ENCODE measurements at regions not wholly inside any gene's neighbourhood (a gene's known extent, or its start where the extent isn't known, plus 50 kb on each side); places are given as distances from the start of the nearest gene placed in this dataset.
"Not testable (repeated sequence)": the region's sequence is repeated elsewhere in the genome, so short reads cannot be mapped to it uniquely, and the experiment has no call there.

DNA sequence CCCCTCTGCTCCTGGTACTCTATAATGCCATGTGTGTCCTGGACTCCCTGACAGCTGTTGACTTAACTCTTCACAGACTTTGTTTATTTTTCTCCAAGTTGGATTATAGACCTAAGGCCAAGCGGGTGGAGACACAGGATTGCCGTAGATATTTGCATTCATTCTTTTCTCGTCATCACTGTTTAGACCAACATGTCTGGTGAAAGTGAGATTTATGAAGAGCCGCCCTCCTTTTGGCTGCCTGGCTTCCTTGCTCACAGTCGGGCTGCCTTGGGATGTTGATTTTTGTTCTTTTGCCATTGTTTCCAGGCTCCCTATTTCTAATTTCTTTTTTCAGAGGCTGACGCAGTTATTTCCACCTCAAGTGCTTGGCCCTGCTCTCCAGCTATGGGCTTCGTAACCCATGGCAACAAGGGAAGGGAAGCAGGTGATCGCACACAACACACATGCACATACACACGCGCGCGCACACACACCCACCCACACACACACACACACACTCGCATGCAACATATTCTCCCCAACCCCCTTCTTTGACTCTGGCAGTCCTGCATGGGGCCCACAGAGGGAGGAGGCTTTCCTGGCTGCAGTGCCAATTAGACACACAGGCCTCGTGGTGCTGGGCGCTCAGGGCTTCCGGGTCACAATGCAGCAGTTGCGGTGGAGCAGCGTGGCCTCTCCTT, 296.5 kb downstream of the MTX2 start:
- Mint-ChIP-seq H3K27me3 (peaks cover 20% of the 10 kb centered on the region), H3K4me1 (peaks cover 0 to 1% (median 0%) of the 10 kb centered on the region in 3 donors), H3K4me3 (no peak overlapping the region), H3K9me3 (no peaks in the 10 kb centered on the region), H3K36me3 (no peaks in the 10 kb centered on the region), H3K27ac (no peak overlapping the region)

- H3K27me3 Mint-ChIP-seq = peaks cover 20% of the 10 kb centered on the region
- peaks cover 0 to 1% (median 0%) of the 10 kb centered on the region in 3 donors for H3K4me1 Mint-ChIP-seq
- H3K27ac Mint-ChIP-seq = no peak overlapping the region
- H3K9me3 Mint-ChIP-seq = no peaks in the 10 kb centered on the region
- H3K36me3 Mint-ChIP-seq = no peaks in the 10 kb centered on the region
- H3K4me3 Mint-ChIP-seq = no peak overlapping the region
Observed at GRCh38 chr2:176566496-176566895, 297.3 kb downstream of the MTX2 start.

- Mint-ChIP-seq H3K27ac (no peak overlapping the region), H3K27me3 (peaks cover 20% of the 10 kb centered on the region), H3K9me3 (no peaks in the 10 kb centered on the region), H3K4me1 (peaks cover 0 to 1% (median 0%) of the 10 kb centered on the region in 3 donors), H3K36me3 (no peaks in the 10 kb centered on the region), H3K4me3 (no peak overlapping the region)
Observed at GRCh38 chr2:176566961-176567360, 297.7 kb downstream of the MTX2 start.

DNA sequence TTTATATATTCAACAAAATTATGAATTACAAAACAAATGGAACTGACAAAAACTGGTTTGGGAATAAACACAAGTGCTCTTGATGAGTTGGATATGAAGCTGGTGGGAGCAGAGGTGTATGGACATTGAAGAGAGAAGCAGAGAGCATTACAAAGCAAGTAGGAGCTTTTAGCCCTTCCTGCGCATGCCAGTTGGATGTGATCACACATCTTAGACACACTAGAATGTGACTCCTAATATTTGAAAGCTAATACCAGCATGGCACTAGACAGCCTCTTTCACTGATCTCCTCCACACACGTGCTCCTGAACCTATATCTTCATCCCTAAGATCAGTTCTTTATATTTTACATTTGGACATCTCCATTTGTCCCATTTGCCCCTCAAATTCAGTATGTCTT, 298.1 kb downstream of the MTX2 start:
- no peaks in the 10 kb centered on the region for H3K9me3 Mint-ChIP-seq
- no peak overlapping the region for H3K27ac Mint-ChIP-seq
- no peaks in the 10 kb centered on the region for H3K36me3 Mint-ChIP-seq
- H3K4me3 Mint-ChIP-seq = no peak overlapping the region
- H3K4me1 Mint-ChIP-seq = peaks cover 0 to 1% (median 0%) of the 10 kb centered on the region in 3 donors
- H3K27me3 Mint-ChIP-seq = peaks cover 20% of the 10 kb centered on the region

- no peak overlapping the region for H3K27ac Mint-ChIP-seq
- H3K4me1 Mint-ChIP-seq = peaks cover 0 to 1% (median 0%) of the 10 kb centered on the region in 3 donors
- H3K27me3 Mint-ChIP-seq = peaks cover 12% of the 10 kb centered on the region
Observed at GRCh38 chr2:176569574-176569973, 300.3 kb downstream of the MTX2 start.

GRCh38 chr2:176573612-176574483, 304.6 kb downstream of the MTX2 start:
- Mint-ChIP-seq H3K27ac (no peak overlapping the region), H3K27me3 (peaks cover 6% of the 10 kb centered on the region), H3K36me3 (no peaks in the 10 kb centered on the region), H3K9me3 (peaks cover 0 to 6% (median under 1%) of the 10 kb centered on the region in 3 donors), H3K4me1 (no peaks in the 10 kb centered on the region), H3K4me3 (no peak overlapping the region)

More at GRCh38 chr2:176569574-176569973, 300.3 kb downstream of the MTX2 start:
- no peaks in the 10 kb centered on the region for H3K36me3 Mint-ChIP-seq
- H3K4me3 Mint-ChIP-seq = no peak overlapping the region
- no peaks in the 10 kb centered on the region for H3K9me3 Mint-ChIP-seq

DNA sequence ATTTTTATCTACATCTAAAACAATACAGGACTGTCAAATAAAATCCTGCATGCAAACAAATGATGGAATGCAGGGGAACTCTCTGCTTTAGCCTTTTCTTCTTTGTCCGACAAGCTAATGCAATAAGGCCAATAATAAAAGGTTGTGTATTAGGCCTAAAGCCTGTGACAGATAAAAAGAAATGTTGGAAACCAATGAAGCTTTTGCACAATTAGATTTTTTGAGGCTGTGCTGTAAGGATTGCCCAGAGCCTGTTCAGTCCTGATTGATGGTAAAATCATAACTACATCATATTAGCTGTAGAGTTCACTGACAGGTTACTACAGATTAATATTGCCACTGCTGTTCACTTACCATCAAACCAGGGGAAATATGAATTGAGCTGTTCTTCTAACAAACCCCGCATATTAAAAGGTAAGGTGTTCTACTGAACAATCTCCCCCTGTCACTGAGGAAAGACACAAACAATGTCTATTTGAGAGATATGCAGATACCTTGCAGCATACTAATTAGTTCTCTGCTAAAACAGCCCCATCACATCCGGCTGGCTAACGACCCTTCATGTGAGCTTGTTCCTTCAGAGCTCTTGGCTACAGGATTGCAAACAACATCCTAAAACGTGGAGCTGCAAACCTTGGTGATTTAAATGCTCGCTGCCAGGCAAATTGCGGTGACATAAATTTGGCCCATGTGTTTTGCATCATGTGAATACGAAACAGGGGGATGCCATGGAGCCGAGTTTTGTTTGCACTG, 305.4 kb downstream of the MTX2 start:
- Mint-ChIP-seq H3K27me3 (peaks cover 5% of the 10 kb centered on the region), H3K4me1 (no peaks in the 10 kb centered on the region), H3K9me3 (peaks cover 0 to 6% (median 4%) of the 10 kb centered on the region in 3 donors), H3K36me3 (no peaks in the 10 kb centered on the region), H3K4me3 (no peak overlapping the region), H3K27ac (no peak overlapping the region)

- Mint-ChIP-seq H3K27ac (no peak overlapping the region), H3K27me3 (peaks cover 5% of the 10 kb centered on the region), H3K36me3 (no peaks in the 10 kb centered on the region), H3K4me3 (no peak overlapping the region), H3K9me3 (peaks cover 0 to 6% (median 4%) of the 10 kb centered on the region in 3 donors), H3K4me1 (no peaks in the 10 kb centered on the region)
Observed at GRCh38 chr2:176575237-176575744, 306.0 kb downstream of the MTX2 start.

DNA sequence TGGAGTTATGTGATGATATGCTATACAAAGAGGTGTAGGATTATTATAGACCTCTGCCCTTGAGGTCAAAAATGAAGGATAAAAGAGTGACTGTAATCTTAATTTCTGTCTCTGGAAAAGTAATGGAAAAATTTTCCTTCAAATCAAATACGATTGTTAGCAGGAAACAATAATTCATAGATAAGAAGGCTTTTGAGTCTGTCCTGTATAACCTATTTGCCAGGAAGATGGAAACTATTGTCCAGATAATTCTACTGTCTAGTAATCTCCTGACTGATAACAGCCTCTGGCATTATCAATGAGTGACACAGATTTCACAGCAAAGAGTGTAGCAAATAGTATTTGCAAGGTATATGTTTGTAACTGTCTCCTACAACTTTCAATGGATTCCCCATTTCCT, 307.8 kb downstream of the MTX2 start:
- Mint-ChIP-seq H3K9me3 (peaks cover 0 to 6% (median 4%) of the 10 kb centered on the region in 3 donors), H3K4me3 (no peak overlapping the region), H3K27me3 (peaks cover 5% of the 10 kb centered on the region), H3K4me1 (no peaks in the 10 kb centered on the region), H3K27ac (no peak overlapping the region), H3K36me3 (no peaks in the 10 kb centered on the region)

- not testable (repeated sequence) for H3K36me3 Mint-ChIP-seq, H3K27me3 Mint-ChIP-seq, H3K4me3 Mint-ChIP-seq, H3K4me1 Mint-ChIP-seq, H3K9me3 Mint-ChIP-seq
- peak overlapping the region in 1 of 3 donors; percentile 25 for H3K27ac Mint-ChIP-seq
Observed at GRCh38 chr2:176578292-176578691, 309.1 kb downstream of the MTX2 start.

DNA sequence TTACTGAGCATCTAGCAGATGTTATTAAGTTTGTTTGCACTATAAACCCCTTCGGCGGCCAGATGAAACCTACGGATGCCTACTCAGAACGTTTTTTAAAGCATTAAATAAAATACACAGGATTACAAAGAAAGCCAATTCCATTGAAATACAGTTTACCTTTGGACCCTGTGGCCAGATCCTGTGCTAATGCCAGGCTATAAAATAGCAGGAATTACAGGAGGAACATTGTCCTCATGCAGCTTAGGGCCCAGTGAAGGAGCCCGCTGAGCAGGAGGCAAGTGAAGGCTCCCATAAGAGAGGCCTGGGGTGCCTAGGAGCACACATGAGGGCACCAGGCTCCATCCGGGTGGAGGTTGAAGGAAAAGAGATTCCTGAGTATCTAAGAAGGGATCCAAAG, 310.4 kb downstream of the MTX2 start:
- peaks cover 5% of the 10 kb centered on the region for H3K27me3 Mint-ChIP-seq
- H3K36me3 Mint-ChIP-seq = no peaks in the 10 kb centered on the region
- H3K9me3 Mint-ChIP-seq = peaks cover 0 to 6% (median 4%) of the 10 kb centered on the region in 3 donors
- no peak overlapping the region for H3K4me3 Mint-ChIP-seq
- H3K4me1 Mint-ChIP-seq = no peaks in the 10 kb centered on the region
- peak overlapping the region in 1 of 3 donors; percentile 17 for H3K27ac Mint-ChIP-seq

DNA sequence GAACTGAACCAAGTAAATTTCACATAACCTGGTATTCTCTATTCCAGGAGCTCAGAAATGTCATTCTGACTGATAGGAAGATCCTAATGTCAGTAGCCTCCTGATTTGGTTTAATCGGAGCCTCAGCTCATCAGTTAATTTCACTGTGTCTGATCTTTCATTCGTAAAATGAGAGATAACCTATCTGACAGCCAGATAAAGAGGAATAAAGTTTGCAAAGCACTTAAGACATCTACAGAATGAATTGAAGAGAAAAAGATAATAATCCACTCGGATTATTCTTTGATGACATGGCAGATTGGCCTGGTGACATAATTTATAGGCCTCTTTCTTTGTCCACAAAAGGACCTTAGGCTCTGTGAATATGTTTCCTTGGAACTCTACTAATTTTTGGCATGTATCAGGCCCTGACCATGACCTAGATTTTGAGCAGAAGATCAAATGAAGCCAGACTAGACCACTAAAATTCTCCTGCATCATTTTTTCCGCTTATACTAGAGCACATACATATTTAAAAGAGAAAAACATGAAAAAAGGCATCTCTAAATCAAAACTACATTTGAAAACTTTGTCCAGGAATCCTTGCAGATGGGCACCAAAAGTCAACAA, 312.4 kb downstream of the MTX2 start:
- no peak overlapping the region for H3K4me3 Mint-ChIP-seq
- H3K9me3 Mint-ChIP-seq = peaks cover 0 to 6% (median 4%) of the 10 kb centered on the region in 3 donors
- no peak overlapping the region for H3K27ac Mint-ChIP-seq
- no peaks in the 10 kb centered on the region for H3K36me3 Mint-ChIP-seq
- no peaks in the 10 kb centered on the region for H3K4me1 Mint-ChIP-seq
- H3K27me3 Mint-ChIP-seq = peaks cover 3% of the 10 kb centered on the region

GRCh38 chr2:176582176-176582575, 312.9 kb downstream of the MTX2 start:
- Mint-ChIP-seq H3K9me3 (peaks cover 0 to 6% (median 4%) of the 10 kb centered on the region in 3 donors), H3K4me1 (no peaks in the 10 kb centered on the region), H3K36me3 (no peaks in the 10 kb centered on the region), H3K27me3 (peaks cover 4% of the 10 kb centered on the region), H3K27ac (no peak overlapping the region), H3K4me3 (no peak overlapping the region)

DNA sequence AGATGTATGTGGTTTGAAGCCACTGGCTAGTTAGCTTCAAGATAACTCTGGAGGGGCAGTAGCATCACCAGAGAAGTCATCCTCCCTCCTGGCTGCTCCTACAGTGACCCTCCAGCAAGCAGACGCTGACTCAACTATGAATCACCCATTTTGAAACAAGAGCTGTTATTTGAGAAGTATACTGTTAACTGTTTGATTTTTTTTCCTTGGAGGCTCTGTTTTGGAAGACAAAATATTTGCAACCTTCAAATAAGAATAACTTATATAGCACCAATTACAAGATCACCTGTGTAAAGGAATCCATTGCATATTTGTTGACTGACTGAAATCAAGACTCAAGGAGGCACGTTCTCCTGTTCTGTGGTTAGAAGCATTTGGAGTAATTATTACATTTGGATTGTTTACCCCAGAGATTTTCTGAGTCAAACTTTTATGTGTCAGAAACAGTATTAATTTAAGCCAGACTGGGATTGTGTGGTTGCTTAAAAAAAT, 313.8 kb downstream of the MTX2 start:
- Mint-ChIP-seq H3K27me3 (peaks cover 4% of the 10 kb centered on the region), H3K9me3 (peaks cover 0 to 6% (median 4%) of the 10 kb centered on the region in 3 donors), H3K27ac (no peak overlapping the region), H3K4me1 (no peaks in the 10 kb centered on the region), H3K4me3 (no peak overlapping the region), H3K36me3 (no peaks in the 10 kb centered on the region)

Data from IgD-negative memory B cell (primary cell).